ENCODE measurements at regions not wholly inside any gene's neighbourhood (a gene's known extent, or its start where the extent isn't known, plus 50 kb on each side); places are given as distances from the start of the nearest gene placed in this dataset.

DNA sequence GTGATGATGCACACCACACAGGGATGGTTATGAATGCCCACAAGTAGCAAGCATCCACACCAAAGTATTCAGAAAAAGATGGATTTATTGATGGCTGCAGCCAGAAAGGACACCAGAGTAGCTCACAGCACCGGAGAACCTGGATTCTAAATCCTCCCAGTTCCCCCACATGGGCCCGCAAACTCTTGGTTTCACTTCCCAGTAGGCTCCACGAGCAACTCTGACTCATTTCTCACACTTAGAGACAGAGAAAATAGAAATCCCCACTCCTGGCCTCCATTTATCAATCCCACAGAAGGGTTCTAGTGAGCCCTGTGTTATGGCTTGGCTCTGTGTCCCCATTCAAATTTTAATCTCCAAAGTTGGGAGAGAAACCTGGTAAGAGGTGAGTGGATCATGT lies 426.7 kb upstream of the MYT1L start:
- CTCF ChIA-PET (ENCODE audit: unreplicated experiment), result no interaction called here
- BruUV-seq (replicated peaks), result no TSS peak
- DNase-seq (ENCODE audit: low spot score), result no peak

DNA sequence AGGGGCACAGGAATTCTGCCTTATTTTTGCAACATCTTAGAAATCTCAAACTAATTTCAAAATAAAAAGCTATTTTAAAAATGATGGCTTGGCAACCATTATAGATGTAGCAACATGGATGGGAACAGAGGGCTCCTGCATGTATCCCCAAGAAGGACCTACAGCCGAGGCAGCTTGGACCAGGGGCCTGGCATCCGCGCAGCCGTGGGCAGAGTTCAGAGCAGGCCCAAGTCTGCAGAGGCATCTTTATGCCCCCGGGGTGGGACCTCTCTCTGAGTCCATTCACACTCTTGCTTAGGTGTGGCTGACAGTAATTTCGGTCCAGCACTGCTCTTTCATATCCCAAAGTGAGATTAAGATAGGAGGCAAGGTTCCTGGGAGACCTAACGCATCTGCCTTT lies 425.8 kb upstream of the MYT1L start:
- Histone ChIP-seq H3K4me2 (ENCODE audit: low read length) (no peak overlapping the region), H3K9me2 (ENCODE audit: insufficient read depth, low read length) (no peaks in the 10 kb centered on the region), H3K36me3 (ENCODE audit: insufficient read depth, low read length) (no peaks in the 10 kb centered on the region), H3K79me2 (ENCODE audit: insufficient read depth, low read depth, low read length) (no peaks in the 10 kb centered on the region), H3K4me3 (ENCODE audit: low read depth, low read length, poor library complexity, severe bottlenecking) (no peak overlapping the region), H3K4me1 (ENCODE audit: insufficient read depth, low read length, poor library complexity, severe bottlenecking) (no peaks in the 10 kb centered on the region), H3K27ac (ENCODE audit: low read depth, low read length, poor library complexity, severe bottlenecking) (no peak overlapping the region), H2AFZ (ENCODE audit: low read length) (no peak overlapping the region), H3K9me3 (ENCODE audit: low read length) (no peaks in the 10 kb centered on the region; the same call in 1 of the 2 replicates), H4K20me1 (ENCODE audit: insufficient read depth, low read length) (no peaks in the 10 kb centered on the region)
- intact Hi-C loops (cut with micrococcal nuclease; ENCODE audit: unreplicated experiment), result no loop called here
- TF ChIP-seq CTCF (conservative IDR thresholded peaks at IDR 0.05; ENCODE audit: low read length), result no peak
- no peak for TF ChIP-seq EZH2phosphoT487 (IDR thresholded peaks at IDR 0.05; ENCODE audit: borderline replicate concordance, low read depth, low read length)
- no TSS peak for BruUV-seq (replicated peaks)
- ChIA-PET CTCF (ENCODE audit: unreplicated experiment) (no interaction called here), POLR2A (no interaction called here)
- DNase-seq (ENCODE audit: low spot score), result no peak

More for the DNA sequence above, 426.7 kb upstream of the MYT1L start:
- no peaks in the 10 kb centered on the region for H3K79me2 ChIP-seq (ENCODE audit: insufficient read depth, low read depth, low read length)
- no peak overlapping the region for H3K27ac ChIP-seq (ENCODE audit: low read depth, low read length, poor library complexity, severe bottlenecking)
- no peak overlapping the region for H3K4me3 ChIP-seq (ENCODE audit: low read depth, low read length, poor library complexity, severe bottlenecking)
- TF ChIP-seq CTCF (conservative IDR thresholded peaks at IDR 0.05; ENCODE audit: low read length), result no peak
- TF ChIP-seq EZH2phosphoT487 (IDR thresholded peaks at IDR 0.05; ENCODE audit: borderline replicate concordance, low read depth, low read length), result no peak
- POLR2A ChIA-PET, result no interaction called here
- H3K9me2 ChIP-seq (ENCODE audit: insufficient read depth, low read length), result no peaks in the 10 kb centered on the region
- H3K4me1 ChIP-seq (ENCODE audit: insufficient read depth, low read length, poor library complexity, severe bottlenecking), result no peaks in the 10 kb centered on the region
- no peaks in the 10 kb centered on the region for H3K36me3 ChIP-seq (ENCODE audit: insufficient read depth, low read length)
- no peak overlapping the region for H3K4me2 ChIP-seq (ENCODE audit: low read length)
- no peak overlapping the region for H2AFZ ChIP-seq (ENCODE audit: low read length)
- intact Hi-C loops (cut with micrococcal nuclease; ENCODE audit: unreplicated experiment), result no loop called here
- H4K20me1 ChIP-seq (ENCODE audit: insufficient read depth, low read length), result no peaks in the 10 kb centered on the region
- no peaks in the 10 kb centered on the region; the same call in 1 of the 2 replicates for H3K9me3 ChIP-seq (ENCODE audit: low read length)

GRCh38 chr2:2755990-2756389 lies 424.9 kb upstream of the MYT1L start:
- H3K4me2 ChIP-seq (ENCODE audit: low read length), result no peak overlapping the region
- H3K9me2 ChIP-seq (ENCODE audit: insufficient read depth, low read length), result no peaks in the 10 kb centered on the region
- H3K27ac ChIP-seq (ENCODE audit: low read depth, low read length, poor library complexity, severe bottlenecking), result no peak overlapping the region
- intact Hi-C loops (cut with micrococcal nuclease; ENCODE audit: unreplicated experiment), result no loop called here
- H3K9me3 ChIP-seq (ENCODE audit: low read length), result no peaks in the 10 kb centered on the region; the same call in 1 of the 2 replicates
- H2AFZ ChIP-seq (ENCODE audit: low read length), result no peak overlapping the region
- ChIA-PET CTCF (ENCODE audit: unreplicated experiment) (no interaction called here), POLR2A (no interaction called here)
- no peaks in the 10 kb centered on the region for H3K79me2 ChIP-seq (ENCODE audit: insufficient read depth, low read depth, low read length)
- no peaks in the 10 kb centered on the region for H3K4me1 ChIP-seq (ENCODE audit: insufficient read depth, low read length, poor library complexity, severe bottlenecking)
- no peak for DNase-seq (ENCODE audit: low spot score)
- no peaks in the 10 kb centered on the region for H4K20me1 ChIP-seq (ENCODE audit: insufficient read depth, low read length)
- no peaks in the 10 kb centered on the region for H3K36me3 ChIP-seq (ENCODE audit: insufficient read depth, low read length)
- no peak overlapping the region for H3K4me3 ChIP-seq (ENCODE audit: low read depth, low read length, poor library complexity, severe bottlenecking)
- TF ChIP-seq CTCF (conservative IDR thresholded peaks at IDR 0.05; ENCODE audit: low read length) (no peak), EZH2phosphoT487 (IDR thresholded peaks at IDR 0.05; ENCODE audit: borderline replicate concordance, low read depth, low read length) (no peak)
- BruUV-seq (replicated peaks), result no TSS peak
